Endodermal cell (in vitro differentiated cells): ENCODE measurements at regions not wholly inside any gene's neighbourhood (a gene's known extent, or its start where the extent isn't known, plus 50 kb on each side); places are given as distances from the start of the nearest gene placed in this dataset.

Experiments used
- DNase-seq: peaks from one replicate; pipeline ENCODE4 v3.0.0-alpha.2; 2017
- H3K27ac ChIP-seq: 2 replicates; pipeline ENCODE4 v1.5.1; 2013; ENCODE audit warnings: mild to moderate bottlenecking, low read depth, low read length, moderate library complexity
- H3K27me3 ChIP-seq: 2 replicates; pipeline ENCODE4 v1.6.1; 2013; ENCODE audit warnings: mild to moderate bottlenecking, low read length, moderate library complexity; ENCODE audit not compliant: insufficient read depth, control insufficient read depth, poor library complexity, severe bottlenecking
- H3K36me3 ChIP-seq: 2 replicates; pipeline ENCODE4 v1.7.0; 2013; ENCODE audit warnings: mild to moderate bottlenecking, low read length, moderate library complexity; ENCODE audit not compliant: control insufficient read depth, insufficient read depth
- H3K4me1 ChIP-seq: one replicate; pipeline ENCODE4 v1.7.0; 2013; ENCODE audit warnings: low read length; ENCODE audit not compliant: control insufficient read depth, insufficient read depth
- H3K4me3 ChIP-seq: 2 replicates; pipeline ENCODE4 v1.5.1; 2013; ENCODE audit warnings: mild to moderate bottlenecking, low read length, moderate library complexity
- H3K9ac ChIP-seq: 2 replicates; pipeline ENCODE4 v1.6.1; 2013; ENCODE audit warnings: mild to moderate bottlenecking, low read length, moderate library complexity; ENCODE audit not compliant: poor library complexity, severe bottlenecking; ENCODE audit errors: extremely low read depth
- H3K9me3 ChIP-seq: 2 replicates; pipeline ENCODE4 v1.6.1; 2013; ENCODE audit warnings: mild to moderate bottlenecking, low read length, moderate library complexity; ENCODE audit not compliant: control insufficient read depth
- H3K27ac Mint-ChIP-seq: 2 replicates; pipeline ENCODE4 v1.8.0; 2020; ENCODE audit warnings: mixed read lengths
- H3K27me3 Mint-ChIP-seq: 2 replicates; pipeline ENCODE4 v1.8.0; 2021; ENCODE audit warnings: mild to moderate bottlenecking, mixed read lengths; ENCODE audit not compliant: insufficient read depth
- H3K36me3 Mint-ChIP-seq: 2 replicates; pipeline ENCODE4 v1.8.0; 2020; ENCODE audit warnings: low read depth, mixed read lengths
- H3K4me1 Mint-ChIP-seq: 2 replicates; pipeline ENCODE4 v1.8.0; 2020; ENCODE audit warnings: mixed read lengths
- H3K4me3 Mint-ChIP-seq: 2 replicates; pipeline ENCODE4 v1.8.0; 2020; ENCODE audit warnings: mild to moderate bottlenecking, moderate library complexity, mixed read lengths
- H3K9me3 Mint-ChIP-seq: 2 replicates; pipeline ENCODE4 v1.8.0; 2020; ENCODE audit warnings: mild to moderate bottlenecking, mixed read lengths
- CTCF ChIP-seq: fragments of 200-600 bp; sonication (generic); conservative IDR thresholded peaks from 2 replicates; pipeline ENCODE4 v1.5.0; 2021; ENCODE audit warnings: antibody characterized with exemption, mild to moderate bottlenecking
- WGBS, 2 experiments: methylation state at CpG; one replicate each; pipeline versions ENCODE4 v1.1.5 to v1.1.7; 2013; ENCODE audit warnings: missing lambda C conversion rate in 2 of 2, mixed read lengths in 1 of 2; ENCODE audit not compliant: insufficient coverage in 1 of 2, insufficient read length in 1 of 2; 5-methylcytosine and 5-hydroxymethylcytosine counted together

GRCh38 chr1:37325010-37325409, 149.4 kb upstream of the ZC3H12A start:
- DNase-seq: no peak
- no peaks in the 10 kb centered on the region for H3K4me1 ChIP-seq
- TF ChIP-seq CTCF: no peak
- no peaks in the 10 kb centered on the region for H3K9me3 Mint-ChIP-seq
- no peak overlapping the region for H3K27ac Mint-ChIP-seq
- H3K27ac ChIP-seq: no peak overlapping the region
- no peaks in the 10 kb centered on the region for H3K4me1 Mint-ChIP-seq
- no peak overlapping the region for H3K4me3 ChIP-seq
- no peak overlapping the region for H3K9ac ChIP-seq
- WGBS, 2 experiments: 89% methylated on average over 2 of the region's 2 CpGs; no CpG with 5 or more reads in 1 of the 2 experiments
- H3K36me3 ChIP-seq: no peaks in the 10 kb centered on the region
- H3K27me3 ChIP-seq: no peaks in the 10 kb centered on the region
- peaks cover 2% of the 10 kb centered on the region for H3K27me3 Mint-ChIP-seq
- H3K4me3 Mint-ChIP-seq: no peak overlapping the region
- H3K36me3 Mint-ChIP-seq: no peaks in the 10 kb centered on the region
- H3K9me3 ChIP-seq: no peaks in the 10 kb centered on the region

GRCh38 chr1:37325509-37326437, 148.6 kb upstream of the ZC3H12A start:
- H3K4me1 ChIP-seq: no peaks in the 10 kb centered on the region
- TF ChIP-seq CTCF: no peak
- no peak overlapping the region for H3K27ac ChIP-seq
- H3K9me3 ChIP-seq: no peaks in the 10 kb centered on the region
- WGBS, 2 experiments: 82% methylated on average over 10 to 11 of the region's 11 CpGs
- Mint-ChIP-seq H3K27me3 (peaks cover 2% of the 10 kb centered on the region), H3K27ac (peak overlapping the region; percentile 93), H3K36me3 (no peaks in the 10 kb centered on the region), H3K9me3 (no peaks in the 10 kb centered on the region), H3K4me3 (no peak overlapping the region), H3K4me1 (no peaks in the 10 kb centered on the region)
- H3K27me3 ChIP-seq: no peaks in the 10 kb centered on the region
- no peak overlapping the region for H3K4me3 ChIP-seq
- no peaks in the 10 kb centered on the region for H3K36me3 ChIP-seq
- peak; percentile 65 for DNase-seq
- H3K9ac ChIP-seq: no peak overlapping the region

- H3K4me3 ChIP-seq: no peak overlapping the region
- DNase-seq: no peak
- no peaks in the 10 kb centered on the region for H3K9me3 ChIP-seq
- no peak overlapping the region for H3K27ac Mint-ChIP-seq
- H3K27me3 Mint-ChIP-seq: peaks cover 15% of the 10 kb centered on the region
- H3K36me3 ChIP-seq: no peaks in the 10 kb centered on the region
- no peak for TF ChIP-seq CTCF
- H3K9ac ChIP-seq: no peak overlapping the region
- 92 to 100% methylated on average over 2 to 7 of the region's 9 CpGs for WGBS, 2 experiments
- H3K27ac ChIP-seq: no peak overlapping the region
- no peaks in the 10 kb centered on the region for H3K36me3 Mint-ChIP-seq
- H3K9me3 Mint-ChIP-seq: peaks cover 2% of the 10 kb centered on the region
- no peaks in the 10 kb centered on the region for H3K4me1 ChIP-seq
- H3K4me3 Mint-ChIP-seq: no peak overlapping the region
- no peaks in the 10 kb centered on the region for H3K4me1 Mint-ChIP-seq
- H3K27me3 ChIP-seq: peaks cover 6% of the 10 kb centered on the region
Measured at GRCh38 chr1:37332126-37332525, 142.3 kb upstream of the ZC3H12A start.
